GM19468 (cell line): ENCODE measurements at regions not wholly inside any gene's neighbourhood (a gene's known extent, or its start where the extent isn't known, plus 50 kb on each side); places are given as distances from the start of the nearest gene placed in this dataset.

Source experiments
- ATAC-seq: cut with Tn5 transposase; IDR thresholded peaks from one replicate; pipeline ENCODE4 v1.9.1; 2021; ENCODE audit warnings: mild to moderate bottlenecking, moderate library complexity, moderate number of reproducible peaks; ENCODE audit not compliant: unreplicated experiment; ENCODE audit errors: extremely low read depth

GRCh38 chr10:128885573-128886555 is 581.2 kb upstream of the MGMT start:
- ATAC-seq: no peak

- ATAC-seq: no peak
Measured at GRCh38 chr10:128887856-128888255, 579.2 kb upstream of the MGMT start.

GRCh38 chr10:128892005-128892404 is 575.0 kb upstream of the MGMT start:
- ATAC-seq: no peak

- no peak for ATAC-seq
Measured at GRCh38 chr10:128894641-128895040, 572.4 kb upstream of the MGMT start.

GRCh38 chr10:128895473-128895872 is 571.6 kb upstream of the MGMT start:
- ATAC-seq: no peak

GRCh38 chr10:128896116-128896795 is 570.8 kb upstream of the MGMT start:
- no peak for ATAC-seq

GRCh38 chr10:128896963-128897362 is 570.1 kb upstream of the MGMT start:
- no peak for ATAC-seq

GRCh38 chr10:128897401-128898129 is 569.5 kb upstream of the MGMT start:
- ATAC-seq: no peak

GRCh38 chr10:128898133-128898915 is 568.7 kb upstream of the MGMT start:
- no peak for ATAC-seq

- no peak for ATAC-seq
Measured at GRCh38 chr10:128898916-128899195, 568.2 kb upstream of the MGMT start.

- no peak for ATAC-seq
Measured at GRCh38 chr10:128900456-128900855, 566.6 kb upstream of the MGMT start.

- no peak for ATAC-seq
Measured at GRCh38 chr10:128901236-128901635, 565.8 kb upstream of the MGMT start.

GRCh38 chr10:128902031-128902710 is 564.9 kb upstream of the MGMT start:
- no peak for ATAC-seq

GRCh38 chr10:128907155-128907941 is 559.7 kb upstream of the MGMT start:
- no peak for ATAC-seq

GRCh38 chr10:128908099-128908498 is 558.9 kb upstream of the MGMT start:
- no peak for ATAC-seq

- no peak for ATAC-seq
Measured at GRCh38 chr10:128908499-128908898, 558.5 kb upstream of the MGMT start.

- no peak for ATAC-seq
Measured at GRCh38 chr10:128912568-128913311, 554.3 kb upstream of the MGMT start.

- no peak for ATAC-seq
Measured at GRCh38 chr10:128914681-128915080, 552.4 kb upstream of the MGMT start.
